ENCODE measurements at regions not wholly inside any gene's neighbourhood (a gene's known extent, or its start where the extent isn't known, plus 50 kb on each side); places are given as distances from the start of the nearest gene placed in this dataset.

DNA sequence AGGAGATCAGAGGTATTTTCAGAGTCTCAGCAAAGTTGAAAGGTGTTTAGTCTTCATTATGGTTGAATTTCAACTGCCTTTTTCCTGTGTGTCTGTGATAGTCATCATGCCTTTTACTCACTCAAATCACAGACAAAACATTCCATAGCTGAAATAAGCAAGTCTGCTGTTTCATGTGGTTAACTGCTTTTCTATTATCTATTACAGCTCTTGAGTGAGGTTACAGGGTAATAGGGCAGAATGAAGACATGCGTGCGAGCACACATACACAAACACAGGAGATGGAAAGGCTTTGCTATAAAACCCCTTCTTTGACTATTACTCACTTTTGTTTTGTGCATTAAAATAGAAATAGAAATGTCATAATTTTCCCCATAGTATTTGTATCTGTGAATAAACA, 192.6 kb upstream of the RARB start:
- Mint-ChIP-seq H3K27me3 (no peaks in the 10 kb centered on the region), H3K9me3 (peaks cover 0 to 4% (median 0%) of the 10 kb centered on the region in 7 donors)

DNA sequence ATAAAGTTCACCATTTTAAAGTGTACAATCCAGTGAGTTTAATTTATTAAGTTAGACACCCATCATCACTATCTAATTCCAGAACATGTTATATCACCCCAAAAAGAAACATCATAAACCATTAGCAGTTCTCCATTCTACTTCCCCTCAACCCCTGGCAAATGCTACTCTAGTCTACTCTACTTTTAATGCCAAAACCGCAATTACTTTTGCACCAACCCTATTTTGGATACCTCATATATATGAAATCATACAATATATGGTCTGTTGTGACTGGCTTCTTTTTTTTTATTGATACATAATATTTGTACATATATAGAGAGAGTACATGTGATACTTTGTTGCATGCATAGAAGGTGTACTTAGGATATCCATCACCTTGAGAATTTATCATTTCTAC, 190.5 kb upstream of the RARB start:
- DNase-seq = no peak
- H3K4me1 Mint-ChIP-seq = no peaks in the 10 kb centered on the region
- no peaks in the 10 kb centered on the region for H3K27me3 Mint-ChIP-seq
- no peak overlapping the region for H3K4me3 Mint-ChIP-seq
- no peaks in the 10 kb centered on the region for H3K36me3 Mint-ChIP-seq
- H3K27ac Mint-ChIP-seq = no peak overlapping the region
- ATAC-seq (ENCODE audit: low read depth in 2 of 2) = no peak
- peaks cover 0 to 11% (median 2%) of the 10 kb centered on the region in 7 donors for H3K9me3 Mint-ChIP-seq

More for the DNA sequence above, 192.6 kb upstream of the RARB start:
- no peaks in the 10 kb centered on the region for H3K4me1 Mint-ChIP-seq
- no peak overlapping the region for H3K27ac Mint-ChIP-seq
- no peak overlapping the region for H3K4me3 Mint-ChIP-seq
- no peak for DNase-seq
- H3K36me3 Mint-ChIP-seq = no peaks in the 10 kb centered on the region
- no peak for ATAC-seq (ENCODE audit: low read depth in 2 of 2)

DNA sequence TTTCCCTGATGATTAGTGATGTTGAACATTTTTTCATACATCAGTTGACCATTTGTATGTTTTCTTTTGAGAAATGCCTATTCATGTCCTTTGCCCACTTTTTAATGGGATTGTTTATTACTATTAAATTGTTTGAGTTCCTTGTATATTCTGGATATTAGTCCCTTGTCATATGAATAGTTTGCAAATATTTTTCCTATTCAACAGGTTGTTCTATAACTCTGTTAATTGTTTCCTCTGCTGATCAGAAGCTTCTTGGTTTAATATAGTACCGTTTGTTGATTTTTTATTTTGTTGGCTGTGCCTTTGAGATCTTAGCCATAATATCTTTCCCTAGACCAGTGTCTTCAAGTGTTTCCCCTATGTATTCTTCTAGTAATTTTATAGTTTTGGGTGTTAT, 189.0 kb upstream of the RARB start:
- no peak for ATAC-seq (ENCODE audit: low read depth in 2 of 2)
- DNase-seq = no peak
- Mint-ChIP-seq H3K9me3 (peaks cover 0 to 16% (median 6%) of the 10 kb centered on the region in 7 donors), H3K27ac (no peak overlapping the region), H3K4me3 (no peak overlapping the region), H3K4me1 (no peaks in the 10 kb centered on the region), H3K36me3 (no peaks in the 10 kb centered on the region), H3K27me3 (no peaks in the 10 kb centered on the region)

DNA sequence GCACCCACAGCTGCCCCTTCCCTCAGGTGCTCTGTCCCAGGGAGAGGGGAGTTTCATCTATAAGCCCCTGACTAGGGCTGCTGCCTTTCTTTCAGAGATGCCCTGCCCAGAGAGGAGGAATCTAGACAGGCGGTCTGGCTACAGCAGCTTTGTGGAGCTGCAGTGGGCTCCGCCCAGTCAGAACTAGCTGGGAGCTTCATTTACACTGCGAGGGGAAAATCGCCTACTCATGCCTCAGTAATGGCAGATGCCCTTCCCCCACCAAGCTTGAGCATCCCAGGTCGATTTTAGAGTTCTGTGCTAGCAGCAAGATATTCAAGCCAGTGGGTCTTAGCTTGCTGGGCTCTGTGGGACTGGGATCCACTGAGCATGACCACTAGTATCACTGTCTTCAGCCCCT, 181.2 kb upstream of the RARB start:
- H3K4me3 Mint-ChIP-seq = no peak overlapping the region
- no peaks in the 10 kb centered on the region for H3K4me1 Mint-ChIP-seq
- no peaks in the 10 kb centered on the region for H3K27me3 Mint-ChIP-seq
- ATAC-seq (ENCODE audit: low read depth in 2 of 2) = no peak
- H3K27ac Mint-ChIP-seq = no peak overlapping the region
- peaks cover 0 to 9% of the 10 kb centered on the region in 2 donors for H3K36me3 Mint-ChIP-seq
- no peak for DNase-seq
- H3K9me3 Mint-ChIP-seq = peaks cover 16 to 55% (median 25%) of the 10 kb centered on the region in 7 donors

GRCh38 chr3:25252291-25252690, 175.8 kb upstream of the RARB start:
- H3K36me3 Mint-ChIP-seq = peaks cover 0 to 9% of the 10 kb centered on the region in 2 donors
- no peak for DNase-seq
- H3K4me1 Mint-ChIP-seq = no peaks in the 10 kb centered on the region
- no peaks in the 10 kb centered on the region for H3K27me3 Mint-ChIP-seq
- no peak for ATAC-seq (ENCODE audit: low read depth in 2 of 2)
- no peak overlapping the region for H3K27ac Mint-ChIP-seq
- no peak overlapping the region for H3K4me3 Mint-ChIP-seq
- H3K9me3 Mint-ChIP-seq = peaks cover 11 to 44% (median 20%) of the 10 kb centered on the region in 7 donors

DNA sequence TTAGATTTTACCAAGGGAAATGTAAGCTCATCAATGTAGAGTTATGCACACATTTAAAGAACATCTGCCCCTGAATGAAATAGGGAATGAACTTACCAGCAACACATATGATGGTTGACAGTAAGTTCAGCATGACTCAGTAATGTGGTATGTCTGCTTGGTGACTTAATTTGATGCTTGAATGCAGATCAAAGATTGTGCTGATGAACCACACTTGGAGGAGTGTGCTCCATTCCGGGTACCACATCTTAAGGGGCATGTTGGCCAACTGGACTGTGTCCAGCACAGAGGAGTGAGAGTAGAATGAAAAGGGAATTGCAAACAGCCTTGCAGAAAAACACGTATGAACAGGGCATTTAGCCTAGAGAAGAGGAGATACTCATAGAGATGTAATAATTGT, 171.0 kb upstream of the RARB start:
- ATAC-seq (ENCODE audit: low read depth in 2 of 2) (no peak), DNase-seq (no peak)
- Mint-ChIP-seq H3K9me3 (peaks cover 0 to 17% (median 8%) of the 10 kb centered on the region in 7 donors), H3K27me3 (no peaks in the 10 kb centered on the region), H3K4me1 (no peaks in the 10 kb centered on the region), H3K4me3 (no peak overlapping the region), H3K27ac (no peak overlapping the region), H3K36me3 (no peaks in the 10 kb centered on the region)

DNA sequence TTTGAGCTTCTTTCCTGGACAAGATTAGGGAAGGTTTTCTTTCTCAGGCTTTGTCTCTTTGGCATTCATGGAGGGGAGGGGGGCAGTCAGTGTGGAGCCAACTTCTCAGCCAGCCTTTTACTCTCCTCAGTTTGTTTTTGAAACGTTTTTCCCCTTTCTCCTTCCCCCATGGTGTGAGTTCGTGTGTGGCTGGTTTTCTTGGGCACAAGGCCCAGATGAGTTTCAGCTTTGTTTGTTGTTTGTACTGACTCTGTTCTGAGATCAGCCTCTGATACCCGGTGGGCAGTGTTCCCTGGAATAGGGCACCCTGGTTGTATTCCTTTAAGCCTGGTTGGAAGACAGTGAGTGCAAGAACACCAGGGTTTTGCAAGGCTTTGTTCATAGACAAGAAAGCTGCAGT, 168.2 kb upstream of the RARB start:
- no peak overlapping the region for H3K4me3 Mint-ChIP-seq
- DNase-seq (no peak), ATAC-seq (ENCODE audit: low read depth in 2 of 2) (no peak)
- H3K27ac Mint-ChIP-seq = no peak overlapping the region
- no peaks in the 10 kb centered on the region for H3K27me3 Mint-ChIP-seq
- peaks cover 0 to 24% (median 2%) of the 10 kb centered on the region in 7 donors for H3K9me3 Mint-ChIP-seq
- H3K36me3 Mint-ChIP-seq = no peaks in the 10 kb centered on the region
- H3K4me1 Mint-ChIP-seq = no peaks in the 10 kb centered on the region

- no peak for DNase-seq
- Mint-ChIP-seq H3K4me3 (no peak overlapping the region), H3K27ac (no peak overlapping the region), H3K36me3 (no peaks in the 10 kb centered on the region), H3K4me1 (no peaks in the 10 kb centered on the region), H3K27me3 (no peaks in the 10 kb centered on the region), H3K9me3 (peaks cover 0 to 25% (median 3%) of the 10 kb centered on the region in 7 donors)
- no peak for ATAC-seq (ENCODE audit: low read depth in 2 of 2)
These were observed 165.7 kb upstream of the RARB start for GRCh38 chr3:25262322-25262721.

GRCh38 chr3:25265284-25265683, 162.8 kb upstream of the RARB start:
- H3K9me3 Mint-ChIP-seq = peaks cover 0 to 21% (median 3%) of the 10 kb centered on the region in 7 donors
- H3K4me1 Mint-ChIP-seq = no peaks in the 10 kb centered on the region
- no peaks in the 10 kb centered on the region for H3K36me3 Mint-ChIP-seq
- DNase-seq (no peak), ATAC-seq (ENCODE audit: low read depth in 2 of 2) (no peak)
- H3K4me3 Mint-ChIP-seq = no peak overlapping the region
- H3K27ac Mint-ChIP-seq = no peak overlapping the region
- H3K27me3 Mint-ChIP-seq = no peaks in the 10 kb centered on the region

- Mint-ChIP-seq H3K4me1 (no peaks in the 10 kb centered on the region), H3K4me3 (no peak overlapping the region), H3K9me3 (peaks cover 0 to 19% (median 3%) of the 10 kb centered on the region in 7 donors), H3K27me3 (no peaks in the 10 kb centered on the region), H3K27ac (no peak overlapping the region), H3K36me3 (no peaks in the 10 kb centered on the region)
- DNase-seq (no peak), ATAC-seq (ENCODE audit: low read depth in 2 of 2) (no peak)
These were observed 161.4 kb upstream of the RARB start for GRCh38 chr3:25266677-25267076.

DNA sequence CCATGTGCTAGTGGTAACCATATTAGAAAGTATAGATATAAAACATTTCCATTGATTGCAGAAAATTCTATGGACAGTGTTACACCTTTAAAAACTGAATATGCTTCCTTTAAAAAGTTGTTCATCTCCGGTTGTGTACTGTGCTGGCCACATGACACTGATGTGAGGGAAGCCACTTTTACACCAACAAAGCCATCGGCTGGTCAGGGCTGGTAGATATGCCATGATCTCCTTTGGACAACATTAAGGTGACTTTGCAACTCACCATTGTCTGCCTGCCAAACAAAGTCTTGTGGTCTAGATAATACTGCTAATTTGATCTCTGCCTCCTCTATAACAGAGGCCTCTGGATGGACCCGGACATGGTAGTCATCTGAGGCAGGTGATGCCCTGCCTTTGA, 156.0 kb upstream of the RARB start:
- H3K4me1 Mint-ChIP-seq = no peaks in the 10 kb centered on the region
- H3K36me3 Mint-ChIP-seq = no peaks in the 10 kb centered on the region
- H3K4me3 Mint-ChIP-seq = no peak overlapping the region
- no peak overlapping the region for H3K27ac Mint-ChIP-seq
- no peak for DNase-seq
- no peaks in the 10 kb centered on the region for H3K27me3 Mint-ChIP-seq
- no peak for ATAC-seq (ENCODE audit: low read depth in 2 of 2)
- H3K9me3 Mint-ChIP-seq = peaks cover 0 to 5% (median 1%) of the 10 kb centered on the region in 7 donors

DNA sequence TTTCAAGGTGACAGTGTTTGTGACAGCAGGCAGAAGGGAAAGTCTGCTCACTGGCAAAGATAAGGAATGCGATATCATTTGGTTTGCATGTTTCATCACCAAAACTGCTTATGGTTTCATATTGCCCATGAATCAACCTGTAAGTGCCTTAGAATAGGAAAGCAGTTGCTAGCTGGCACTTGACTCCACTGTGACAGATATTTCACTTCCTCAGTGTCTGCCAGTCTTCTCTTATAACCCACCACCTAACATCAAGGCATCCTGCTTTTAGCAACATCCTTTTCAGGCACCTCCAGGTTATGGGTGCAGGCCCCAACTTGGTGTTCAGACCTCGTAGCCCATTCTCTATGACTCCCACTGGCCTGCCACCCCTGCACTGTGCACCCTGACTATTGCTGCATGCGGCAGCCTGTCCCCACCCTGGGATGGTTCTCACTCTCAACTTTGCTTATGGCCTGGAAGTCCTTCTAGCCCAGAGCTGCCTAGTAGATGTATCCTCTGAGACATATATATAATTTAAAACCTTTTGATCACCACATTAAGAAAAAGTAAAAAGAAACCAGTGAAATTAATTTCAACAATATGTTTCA, 154.4 kb upstream of the RARB start:
- Mint-ChIP-seq H3K36me3 (no peaks in the 10 kb centered on the region), H3K27ac (no peak overlapping the region), H3K27me3 (no peaks in the 10 kb centered on the region)

GRCh38 chr3:25277503-25277902, 150.6 kb upstream of the RARB start:
- no peak for DNase-seq
- Mint-ChIP-seq H3K36me3 (no peaks in the 10 kb centered on the region), H3K4me3 (no peak overlapping the region), H3K4me1 (no peaks in the 10 kb centered on the region), H3K27me3 (no peaks in the 10 kb centered on the region), H3K27ac (no peak overlapping the region), H3K9me3 (peaks cover 0 to 10% (median 3%) of the 10 kb centered on the region in 7 donors)
- no peak for ATAC-seq (ENCODE audit: low read depth in 2 of 2)

More for the DNA sequence above, 154.4 kb upstream of the RARB start:
- H3K4me1 Mint-ChIP-seq = no peaks in the 10 kb centered on the region
- no peak overlapping the region for H3K4me3 Mint-ChIP-seq
- H3K9me3 Mint-ChIP-seq = peaks cover 0 to 6% (median under 1%) of the 10 kb centered on the region in 7 donors
- DNase-seq = no peak
- ATAC-seq (ENCODE audit: low read depth in 2 of 2) = no peak

DNA sequence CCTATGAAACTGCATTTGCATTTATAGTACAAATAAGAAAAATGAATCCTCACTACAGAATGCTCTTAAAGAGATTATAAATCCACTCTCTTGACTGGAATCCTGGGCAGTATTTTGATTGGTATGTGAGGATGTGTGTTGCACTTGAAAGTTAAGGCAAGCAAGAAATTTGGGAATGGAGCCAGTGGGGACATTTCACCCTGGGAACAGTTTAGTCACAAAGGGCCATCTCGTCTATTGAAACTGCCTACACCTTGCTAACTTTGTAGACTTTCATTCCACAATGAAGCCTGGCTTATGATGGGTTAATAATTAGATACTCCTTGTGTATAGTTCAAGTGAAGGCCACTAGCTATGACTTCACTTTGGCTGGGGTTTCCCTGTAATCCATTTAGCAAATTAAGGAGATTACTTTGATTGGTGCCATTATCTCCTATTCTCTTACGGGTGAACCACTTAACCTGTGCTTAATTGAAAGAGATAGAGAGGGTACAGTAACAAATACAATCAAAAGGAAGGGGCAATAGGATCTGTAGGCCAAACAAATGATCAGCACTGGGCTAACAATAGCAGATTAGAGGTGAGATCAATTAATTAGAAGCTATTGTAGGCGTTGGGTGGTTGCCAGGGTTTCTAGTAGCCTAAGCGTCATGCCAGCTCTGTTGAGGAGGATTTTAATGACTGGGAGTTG, 146.9 kb upstream of the RARB start:
- no peak for ATAC-seq (ENCODE audit: low read depth in 2 of 2)
- Mint-ChIP-seq H3K36me3 (no peaks in the 10 kb centered on the region), H3K27ac (no peak overlapping the region), H3K27me3 (no peaks in the 10 kb centered on the region), H3K4me3 (no peak overlapping the region), H3K4me1 (no peaks in the 10 kb centered on the region), H3K9me3 (peaks cover 0 to 11% (median 3%) of the 10 kb centered on the region in 7 donors)
- no peak for DNase-seq
